K562 (cell line): ENCODE measurements at regions not wholly inside any gene's neighbourhood (a gene's known extent, or its start where the extent isn't known, plus 50 kb on each side); places are given as distances from the start of the nearest gene placed in this dataset.

ENCODE experiments used
- ATAC-seq: fragments of 200-7000 bp; cut with Tn5 transposase; 3 replicates; pipeline ENCODE4 v1.9.1; 2020; ENCODE audit warnings: moderate library complexity
- BruUV-seq: library from RNA; stranded (reverse); fragments of 400-500 nt; replicated peaks from 2 replicates; lab custom pipeline; 2021; lab: Mats Ljungman, UMichigan
- CTCF ChIA-PET: fragments of 300-600 bp; formaldehyde crosslinking; extraction: SDS; loops from one replicate; lab custom pipeline; 2021; ENCODE audit warnings: low intra/inter-chr PET ratio; lab: Yijun Ruan, JAX
- POLR2A ChIA-PET: fragments of 300-600, 350-650 bp; sonication (Branson Sonifier 250); formaldehyde crosslinking; extraction: SDS; loops from one replicate; lab custom pipeline; 2021; ENCODE audit warnings: antibody characterized with exemption, inconsistent platforms; lab: Yijun Ruan, JAX
- DNase-seq, 4 experiments: peaks; one replicate each; pipeline versions ENCODE4 v3.0.0 to v3.0.0-alpha.2; 2011 to 2018; ENCODE audit warnings: low spot score in 3 of 4, mixed read lengths in 3 of 4; ENCODE audit errors: extremely low read depth in 1 of 4
- FAIRE-seq: peaks from 2 replicates; lab custom pipeline; 2011; peaks lifted over from hg19 to GRCh38; lab: Jason Lieb, UNC
- H2AFZ ChIP-seq: 2 replicates; pipeline ENCODE4 v1.6.0; 2011; ENCODE audit warnings: low read depth, low read length, control low read depth, inconsistent platforms
- H3K27ac ChIP-seq: fragments of 200-600 bp; 3 replicates; pipeline ENCODE4 v1.8.0; 2011; ENCODE audit warnings: low read depth, mild to moderate bottlenecking, control low read depth, inconsistent platforms, low read length, moderate library complexity, mixed read lengths; ENCODE audit errors: extremely low read depth
- H3K27me3 ChIP-seq, 2 experiments: fragments of 300-600 bp in 1 of 2; 2 replicates in 1 of 2; 3 replicates in 1 of 2; pipeline versions ENCODE4 v1.6.0 to v1.8.0; 2011; ENCODE audit warnings: inconsistent platforms in 2 of 2, low read length in 2 of 2, mild to moderate bottlenecking in 1 of 2, mixed read lengths in 1 of 2, moderate library complexity in 1 of 2; ENCODE audit not compliant: control insufficient read depth in 2 of 2, insufficient read depth in 2 of 2
- H3K36me3 ChIP-seq: fragments of 300-600 bp; 3 replicates; pipeline ENCODE4 v1.8.0; 2011; ENCODE audit warnings: mild to moderate bottlenecking, low read length, inconsistent platforms; ENCODE audit not compliant: control insufficient read depth, insufficient read depth
- H3K4me1 ChIP-seq, 2 experiments: fragments of 200-600 bp in 1 of 2; replicated peaks in 1 of 2; 2 replicates in 1 of 2; 3 replicates in 1 of 2; pipeline versions ENCODE4 v1.5.1 to v1.8.0; 2011; ENCODE audit warnings: inconsistent platforms in 2 of 2, low read length in 2 of 2, mild to moderate bottlenecking in 1 of 2, mixed read lengths in 1 of 2, moderate library complexity in 1 of 2; ENCODE audit not compliant: control insufficient read depth in 2 of 2, insufficient read depth in 2 of 2
- H3K4me2 ChIP-seq: 2 replicates; pipeline ENCODE4 v1.6.1; 2011; ENCODE audit warnings: low read length, control low read depth, inconsistent platforms, mixed read lengths; ENCODE audit not compliant: insufficient read depth
- H3K4me3 ChIP-seq: fragments of 200-600 bp; sonication (generic), shearing (Covaris generic); 2 replicates; pipeline ENCODE4 v1.5.1; 2016; ENCODE audit warnings: control low read depth, inconsistent platforms
- H3K79me2 ChIP-seq: fragments of 200-600 bp; 3 replicates; pipeline ENCODE4 v1.8.0; 2011; ENCODE audit warnings: low read length, inconsistent platforms; ENCODE audit not compliant: control insufficient read depth, insufficient read depth
- H3K9ac ChIP-seq, 2 experiments: 2 replicates each; pipeline versions ENCODE4 v1.6.0 to v1.6.1; 2011; ENCODE audit warnings: low read depth in 2 of 2, low read length in 2 of 2, control low read depth in 1 of 2, inconsistent platforms in 1 of 2, mild to moderate bottlenecking in 1 of 2, mixed read lengths in 1 of 2; ENCODE audit not compliant: insufficient read depth in 1 of 2
- H3K9me1 ChIP-seq: one replicate; pipeline ENCODE4 v1.6.0; 2011; ENCODE audit warnings: inconsistent platforms, mild to moderate bottlenecking, low read length, moderate library complexity; ENCODE audit not compliant: control insufficient read depth, insufficient read depth
- H3K9me3 ChIP-seq: replicated peaks from 2 replicates; pipeline ENCODE4 v1.5.1; 2011; ENCODE audit warnings: low read depth, low read length, inconsistent platforms; ENCODE audit not compliant: control insufficient read depth, insufficient read depth
- H4K20me1 ChIP-seq: replicated peaks from 2 replicates; pipeline ENCODE4 v1.6.1; 2011; ENCODE audit warnings: low read length, inconsistent platforms, mixed read lengths; ENCODE audit not compliant: control insufficient read depth, insufficient read depth
- CBFA2T2 ChIP-seq: fragments of 450-650 bp; conservative IDR thresholded peaks from 2 replicates; pipeline ENCODE4 v1.6.1; 2017; ENCODE audit warnings: mild to moderate bottlenecking
- CBX3 ChIP-seq, 2 experiments: IDR thresholded peaks; 1 replicate in 1 of 2; 2 replicates in 1 of 2; pipeline ENCODE4 v1.6.1; 2012; ENCODE audit warnings: inconsistent platforms in 2 of 2, low read length in 2 of 2, borderline replicate concordance in 1 of 2, control low read depth in 1 of 2
- DDX20 ChIP-seq: fragments of 450-650 bp; IDR thresholded peaks from 2 replicates; pipeline ENCODE4 v1.6.1; 2016; ENCODE audit warnings: missing genetic modification characterization, low read depth, mild to moderate bottlenecking, missing compliant biosample characterization, moderate library complexity
- DMBX1 ChIP-seq: fragments of 250-450 bp; sonication (Bioruptor Pico); IDR thresholded peaks from 2 replicates; pipeline ENCODE4 v1.8.0; 2022; ENCODE audit warnings: inconsistent platforms, mild to moderate bottlenecking, moderate library complexity, borderline replicate concordance
- FOXK1 ChIP-seq: sonication (generic); formaldehyde crosslinking; IDR thresholded peaks from 2 replicates; pipeline ENCODE4 v1.8.0; 2022; ENCODE audit warnings: missing genetic modification reagents, mild to moderate bottlenecking, borderline replicate concordance
- FUS ChIP-seq: fragments of 200-400 bp; formaldehyde crosslinking; optimal IDR thresholded peaks from 2 replicates; pipeline ENCODE3; 2017; ENCODE audit warnings: low read depth, low read length
- HOXB6 ChIP-seq: fragments of 250-450 bp; sonication (Bioruptor Pico); IDR thresholded peaks from 2 replicates; pipeline ENCODE4 v1.5.1; 2022; ENCODE audit warnings: mild to moderate bottlenecking, borderline replicate concordance
- PCBP1 ChIP-seq: fragments of 200-400 bp; formaldehyde crosslinking; IDR thresholded peaks from 2 replicates; pipeline ENCODE4 v1.6.1; 2018; ENCODE audit warnings: mild to moderate bottlenecking, low read depth, low read length; ENCODE audit not compliant: poor library complexity, severe bottlenecking
- RFX5 ChIP-seq: IDR thresholded peaks from 2 replicates; pipeline ENCODE4 v1.6.1; 2011; ENCODE audit warnings: low read depth, mild to moderate bottlenecking, improper control_type of control experiment, low read length
- SREBF2 ChIP-seq: sonication (generic); formaldehyde crosslinking; IDR thresholded peaks from 2 replicates; pipeline ENCODE4 v1.4.0; 2020; ENCODE audit warnings: mild to moderate bottlenecking, missing genetic modification reagents
- STAG1 ChIP-seq: sonication (generic); formaldehyde crosslinking; IDR thresholded peaks from 2 replicates; pipeline ENCODE4 v1.5.0; 2020; ENCODE audit warnings: missing genetic modification reagents, borderline replicate concordance
- TAF7 ChIP-seq: fragments of 450-650 bp; IDR thresholded peaks from 2 replicates; pipeline ENCODE4 v1.6.1; 2016; ENCODE audit warnings: missing genetic modification characterization, missing compliant biosample characterization
- WHSC1 ChIP-seq: IDR thresholded peaks from one replicate; pipeline ENCODE4 v1.6.1; 2012; ENCODE audit warnings: low read length, control low read depth, inconsistent platforms
- ZNF668 ChIP-seq: fragments of 250-450 bp; sonication (Bioruptor Pico); IDR thresholded peaks from 2 replicates; pipeline ENCODE4 v1.8.0; 2022; ENCODE audit warnings: mild to moderate bottlenecking, inconsistent platforms
- WGBS: fragments of 100-300 bp; shearing (Covaris generic); methylation state at CpG from one replicate; pipeline ENCODE4 v1.1.6; 2016; ENCODE audit warnings: low coverage, mixed read lengths; ENCODE audit not compliant: insufficient coverage; ENCODE audit errors: missing lambda C conversion rate; 5-methylcytosine and 5-hydroxymethylcytosine counted together
- in situ Hi-C: fragments of 300-500 bp; cut with MboI; formaldehyde crosslinking; loops from 4 replicates; pipeline ENCODE4 v1.15.0; 2018; ENCODE audit warnings: inconsistent platforms, mixed read lengths
- intact Hi-C: fragments of 100-400 bp; cut with micrococcal nuclease; formaldehyde crosslinking; loops from 2 replicates; pipeline ENCODE4 v1.14.2; 2022
- TF ChIP-seq, protein P1 (sequence below): fragments of 450-650 bp; formaldehyde crosslinking; IDR thresholded peaks from 2 replicates; pipeline ENCODE4 v1.4.0; 2020; ENCODE audit warnings: mild to moderate bottlenecking
- TF ChIP-seq, protein P2 (sequence below): fragments of 250-450 bp; sonication (Bioruptor Pico); IDR thresholded peaks from 2 replicates; pipeline ENCODE4 v1.8.0; 2022; ENCODE audit warnings: inconsistent platforms
- TF ChIP-seq, protein P3 (sequence below): fragments of 250-450 bp; sonication (Bioruptor Pico); IDR thresholded peaks from 2 replicates; pipeline ENCODE4 v1.8.0; 2021; ENCODE audit warnings: moderate library complexity, mild to moderate bottlenecking, inconsistent platforms

DNA sequence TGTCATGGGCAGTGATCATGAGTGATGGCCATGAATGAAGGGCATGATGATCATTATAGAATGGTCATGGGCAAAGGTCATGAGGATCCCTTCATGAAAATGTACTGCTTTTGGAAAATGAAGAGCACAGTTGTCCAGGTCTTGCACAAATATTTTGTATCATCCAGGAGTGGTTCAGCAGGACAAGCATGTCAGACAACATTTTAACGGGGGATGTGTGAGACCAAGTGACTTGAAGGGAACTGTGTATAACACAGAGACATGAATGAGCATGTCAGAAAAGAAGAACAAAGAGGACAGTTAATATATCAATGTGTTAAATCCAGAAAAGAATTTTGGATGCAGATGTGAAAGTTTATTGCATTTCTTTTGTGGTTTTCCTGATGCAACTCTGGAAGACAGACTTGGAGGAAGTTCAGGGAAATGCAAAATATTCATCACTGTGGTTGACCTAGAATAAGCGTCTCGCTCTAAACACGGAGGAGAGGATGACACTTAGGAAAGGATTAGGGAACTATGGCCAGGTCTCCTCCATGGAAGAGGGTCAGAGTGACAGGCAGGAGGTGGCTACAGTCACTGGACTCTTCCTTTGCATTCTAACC lies 116.1 kb upstream of the IRX4 start:
- DNase-seq (no peak), ATAC-seq (no peak), FAIRE-seq (no peak)
- H3K9me1 ChIP-seq = no peaks in the 10 kb centered on the region
- H3K9me3 ChIP-seq = no peaks in the 10 kb centered on the region
- H3K79me2 ChIP-seq = no peaks in the 10 kb centered on the region
- H3K4me3 ChIP-seq = no peak overlapping the region
- H3K27ac ChIP-seq = no peak overlapping the region
- H3K4me2 ChIP-seq = no peak overlapping the region
- TF ChIP-seq DDX20 (no peak), PCBP1 (no peak), SREBF2 (CRISPR knock-in tag) (no peak), HOXB6 (CRISPR knock-in tag) (no peak), WHSC1 (no peak), FUS (no peak), ZNF668 (CRISPR knock-in tag) (no peak), CBX3 (IDR thresholded peaks at IDR 0.05; ENCODE audit: borderline replicate concordance in 1 of 2, low read length in 2 of 2) (no peak), CBFA2T2 (no peak), TAF7 (no peak), DMBX1 (CRISPR knock-in tag) (no peak), STAG1 (CRISPR knock-in tag) (no peak), FOXK1 (CRISPR knock-in tag) (no peak), RFX5 (no peak)
- TF ChIP-seq, protein P1, sequence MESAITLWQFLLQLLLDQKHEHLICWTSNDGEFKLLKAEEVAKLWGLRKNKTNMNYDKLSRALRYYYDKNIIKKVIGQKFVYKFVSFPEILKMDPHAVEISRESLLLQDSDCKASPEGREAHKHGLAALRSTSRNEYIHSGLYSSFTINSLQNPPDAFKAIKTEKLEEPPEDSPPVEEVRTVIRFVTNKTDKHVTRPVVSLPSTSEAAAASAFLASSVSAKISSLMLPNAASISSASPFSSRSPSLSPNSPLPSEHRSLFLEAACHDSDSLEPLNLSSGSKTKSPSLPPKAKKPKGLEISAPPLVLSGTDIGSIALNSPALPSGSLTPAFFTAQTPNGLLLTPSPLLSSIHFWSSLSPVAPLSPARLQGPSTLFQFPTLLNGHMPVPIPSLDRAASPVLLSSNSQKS (CRISPR knock-in tag) = no peak
- TF ChIP-seq, protein P2, sequence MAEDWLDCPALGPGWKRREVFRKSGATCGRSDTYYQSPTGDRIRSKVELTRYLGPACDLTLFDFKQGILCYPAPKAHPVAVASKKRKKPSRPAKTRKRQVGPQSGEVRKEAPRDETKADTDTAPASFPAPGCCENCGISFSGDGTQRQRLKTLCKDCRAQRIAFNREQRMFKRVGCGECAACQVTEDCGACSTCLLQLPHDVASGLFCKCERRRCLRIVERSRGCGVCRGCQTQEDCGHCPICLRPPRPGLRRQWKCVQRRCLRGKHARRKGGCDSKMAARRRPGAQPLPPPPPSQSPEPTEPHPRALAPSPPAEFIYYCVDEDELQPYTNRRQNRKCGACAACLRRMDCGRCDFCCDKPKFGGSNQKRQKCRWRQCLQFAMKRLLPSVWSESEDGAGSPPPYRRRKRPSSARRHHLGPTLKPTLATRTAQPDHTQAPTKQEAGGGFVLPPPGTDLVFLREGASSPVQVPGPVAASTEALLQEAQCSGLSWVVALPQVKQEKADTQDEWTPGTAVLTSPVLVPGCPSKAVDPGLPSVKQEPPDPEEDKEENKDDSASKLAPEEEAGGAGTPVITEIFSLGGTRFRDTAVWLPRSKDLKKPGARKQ (CRISPR knock-in tag) = no peak
- TF ChIP-seq, protein P3, sequence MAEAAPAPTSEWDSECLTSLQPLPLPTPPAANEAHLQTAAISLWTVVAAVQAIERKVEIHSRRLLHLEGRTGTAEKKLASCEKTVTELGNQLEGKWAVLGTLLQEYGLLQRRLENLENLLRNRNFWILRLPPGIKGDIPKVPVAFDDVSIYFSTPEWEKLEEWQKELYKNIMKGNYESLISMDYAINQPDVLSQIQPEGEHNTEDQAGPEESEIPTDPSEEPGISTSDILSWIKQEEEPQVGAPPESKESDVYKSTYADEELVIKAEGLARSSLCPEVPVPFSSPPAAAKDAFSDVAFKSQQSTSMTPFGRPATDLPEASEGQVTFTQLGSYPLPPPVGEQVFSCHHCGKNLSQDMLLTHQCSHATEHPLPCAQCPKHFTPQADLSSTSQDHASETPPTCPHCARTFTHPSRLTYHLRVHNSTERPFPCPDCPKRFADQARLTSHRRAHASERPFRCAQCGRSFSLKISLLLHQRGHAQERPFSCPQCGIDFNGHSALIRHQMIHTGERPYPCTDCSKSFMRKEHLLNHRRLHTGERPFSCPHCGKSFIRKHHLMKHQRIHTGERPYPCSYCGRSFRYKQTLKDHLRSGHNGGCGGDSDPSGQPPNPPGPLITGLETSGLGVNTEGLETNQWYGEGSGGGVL (CRISPR knock-in tag) = no peak
- H3K27me3 ChIP-seq = peaks cover 9 to 44% of the 10 kb centered on the region in 2 experiments
- in situ Hi-C loops (no loop called here), intact Hi-C loops (no loop called here)
- CTCF ChIA-PET = no interaction called here
- no peak overlapping the region for H2AFZ ChIP-seq
- H3K36me3 ChIP-seq = no peaks in the 10 kb centered on the region
- H3K4me1 ChIP-seq = no peaks in the 10 kb centered on the region
- H4K20me1 ChIP-seq = peaks cover 4% of the 10 kb centered on the region; the same call in 1 of the 2 replicates
- WGBS = 2% methylated on average over 4 of the region's 4 CpGs
- BruUV-seq = no TSS peak
- POLR2A ChIA-PET = no interaction called here
- H3K9ac ChIP-seq = no peak overlapping the region
